GM19468 (cell line): ENCODE measurements at regions not wholly inside any gene's neighbourhood (a gene's known extent, or its start where the extent isn't known, plus 50 kb on each side); places are given as distances from the start of the nearest gene placed in this dataset.
"Not testable (repeated sequence)": the region's sequence is repeated elsewhere in the genome, so short reads cannot be mapped to it uniquely, and the experiment has no call there.

ENCODE experiments used
- ATAC-seq: cut with Tn5 transposase; IDR thresholded peaks from one replicate; pipeline ENCODE4 v1.9.1; 2021; ENCODE audit warnings: mild to moderate bottlenecking, moderate library complexity, moderate number of reproducible peaks; ENCODE audit not compliant: unreplicated experiment; ENCODE audit errors: extremely low read depth

DNA sequence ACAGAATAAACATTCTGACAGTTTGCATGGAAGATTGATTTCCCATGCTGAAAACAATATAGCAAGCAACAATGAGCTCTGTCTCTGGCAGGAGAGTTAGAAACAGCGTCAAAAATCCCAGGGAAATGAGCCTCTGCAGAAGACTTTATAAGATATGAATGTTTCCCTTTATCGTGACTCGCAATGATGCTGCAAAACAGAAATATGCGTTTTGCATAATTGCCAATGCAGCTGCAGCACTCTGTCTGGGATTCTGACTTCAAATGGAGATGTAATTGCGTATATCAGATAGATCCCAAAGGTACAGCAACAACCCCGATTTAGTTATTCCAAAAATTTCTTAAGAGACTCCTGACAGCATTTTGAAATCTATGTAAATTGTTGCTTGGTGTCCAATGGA lies 702.4 kb upstream of the EPHA5 start:
- ATAC-seq: no peak

GRCh38 chr4:66367043-66367660 lies 696.9 kb upstream of the EPHA5 start:
- ATAC-seq: no peak

- ATAC-seq: not testable (repeated sequence)
These were observed 690.1 kb upstream of the EPHA5 start for GRCh38 chr4:66360395-66360794.

- ATAC-seq: no peak
These were observed 687.0 kb upstream of the EPHA5 start for GRCh38 chr4:66357316-66357715.

DNA sequence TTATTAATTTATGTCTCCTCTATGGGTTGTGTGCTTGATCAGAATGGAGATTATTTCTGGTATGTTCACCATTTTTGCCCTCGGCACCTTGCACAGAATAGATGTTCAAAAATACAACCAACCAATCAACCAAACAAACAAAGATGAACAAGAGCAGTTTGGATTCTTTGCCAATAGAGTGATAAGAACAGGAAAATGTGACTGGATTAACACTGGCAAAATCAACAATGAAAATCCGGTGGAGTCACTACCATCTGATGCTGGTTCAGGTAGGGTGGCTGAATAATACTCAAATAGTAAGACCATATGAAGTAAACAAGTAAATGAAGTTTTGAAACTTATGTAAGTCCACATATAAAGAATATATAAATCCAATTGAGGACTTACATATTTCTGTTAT lies 685.0 kb upstream of the EPHA5 start:
- ATAC-seq: no peak

GRCh38 chr4:66351761-66352160 lies 681.5 kb upstream of the EPHA5 start:
- no peak for ATAC-seq

GRCh38 chr4:66340286-66340893 lies 670.1 kb upstream of the EPHA5 start:
- no peak for ATAC-seq

DNA sequence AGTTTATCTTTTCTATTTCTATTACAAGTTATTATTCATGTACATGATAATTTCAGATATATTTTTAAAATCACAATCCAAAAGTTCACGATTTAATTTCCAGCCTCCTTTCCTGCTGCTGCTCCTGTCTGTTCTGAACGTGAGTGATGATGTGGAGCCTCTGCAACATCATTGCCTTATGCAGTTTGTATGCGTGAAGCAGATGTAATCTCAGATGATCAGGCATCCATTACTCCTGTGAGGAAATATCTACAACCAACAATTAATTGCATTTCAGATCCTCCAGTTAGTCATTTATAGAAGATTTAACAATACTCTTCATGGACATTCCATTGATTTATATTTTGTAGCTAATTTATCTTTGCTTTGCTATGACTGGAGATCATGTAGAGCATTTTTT lies 668.7 kb upstream of the EPHA5 start:
- ATAC-seq: no peak

GRCh38 chr4:66331761-66332160 lies 661.5 kb upstream of the EPHA5 start:
- ATAC-seq: no peak

DNA sequence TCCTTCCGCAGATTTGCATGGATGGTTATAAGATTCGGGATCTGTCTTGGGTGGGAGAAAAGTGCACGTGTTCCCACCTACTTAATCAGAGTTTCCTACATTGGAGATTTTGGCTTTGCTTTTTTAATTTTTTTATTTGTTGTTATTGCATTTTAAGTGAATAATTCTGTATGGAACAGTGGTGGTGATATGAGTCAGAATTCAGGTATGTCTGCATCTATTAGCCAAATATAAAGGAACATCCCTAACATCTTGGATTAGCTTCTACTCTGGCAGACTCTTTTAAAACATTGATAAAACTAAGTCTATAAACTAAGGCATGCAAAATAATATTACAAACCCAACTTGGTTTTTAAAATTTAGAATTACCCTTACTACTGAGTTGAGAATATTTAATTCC lies 659.8 kb upstream of the EPHA5 start:
- no peak for ATAC-seq

- no peak for ATAC-seq
These were observed 658.7 kb upstream of the EPHA5 start for GRCh38 chr4:66328803-66329574.

DNA sequence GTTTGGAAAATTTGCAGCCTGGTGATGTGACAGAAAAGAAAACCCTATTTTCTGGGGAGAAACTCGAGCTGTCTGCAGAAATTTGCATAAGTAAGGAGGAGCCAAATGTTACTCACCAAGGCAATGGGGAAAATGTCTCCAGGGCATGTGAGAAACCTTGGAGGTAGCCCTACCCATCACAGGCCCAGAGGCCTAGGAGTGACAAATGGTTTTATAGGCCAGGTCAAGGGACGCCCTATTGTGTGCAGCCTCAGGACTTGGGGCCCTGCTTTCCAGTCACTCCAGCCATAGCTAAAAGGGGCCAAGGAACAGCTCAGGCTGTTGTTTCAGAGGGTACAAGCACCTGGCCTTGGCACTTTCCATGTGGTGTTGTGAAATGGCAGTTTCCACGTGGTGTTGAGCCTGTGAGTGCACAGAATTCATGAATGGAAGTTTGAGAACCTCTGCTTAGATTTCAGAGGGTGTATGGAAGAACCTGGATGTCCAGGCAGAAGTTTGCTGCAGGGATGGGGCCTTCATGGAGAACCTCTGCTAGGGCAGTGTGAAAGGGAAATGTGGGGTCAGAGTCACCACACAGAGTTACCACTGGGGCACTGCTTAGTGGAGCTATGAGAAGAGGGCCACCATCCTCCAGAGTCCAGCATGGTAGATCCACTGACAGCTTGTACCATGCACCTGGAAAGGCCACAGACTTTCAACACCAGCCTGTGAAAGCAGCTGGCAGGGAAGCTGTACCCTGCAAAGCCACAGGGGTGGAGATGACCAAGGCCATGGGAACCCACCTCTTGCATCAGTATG lies 637.6 kb upstream of the EPHA5 start:
- ATAC-seq: no peak

DNA sequence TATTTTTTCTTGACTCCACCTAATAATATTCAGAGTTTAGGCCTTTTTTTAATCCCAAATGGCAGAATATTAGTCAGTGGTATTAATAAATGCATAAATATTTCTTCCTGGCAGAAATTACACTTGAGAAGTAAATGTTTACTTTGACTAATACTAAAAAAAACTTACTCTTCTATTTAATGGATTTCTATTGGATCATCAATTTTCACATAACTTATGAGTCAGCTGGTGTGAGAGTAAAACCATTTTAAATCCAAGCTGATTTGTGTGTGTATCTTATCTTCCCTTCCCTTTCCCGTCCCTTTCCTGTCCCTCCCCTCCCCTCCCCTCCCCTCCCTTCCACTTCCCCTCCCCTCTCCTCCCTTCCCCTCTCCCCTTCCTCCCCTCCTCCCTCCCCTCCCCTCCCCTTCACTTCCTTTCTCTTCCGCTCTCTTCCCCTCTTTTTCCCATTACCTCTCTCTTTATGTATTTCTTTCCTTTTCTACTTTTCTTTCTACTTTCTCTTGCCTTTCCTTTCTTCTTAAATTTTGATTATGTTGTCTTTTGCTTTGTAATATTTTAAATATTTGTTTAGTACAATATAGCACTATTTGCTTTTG lies 630.1 kb upstream of the EPHA5 start:
- no peak for ATAC-seq

- ATAC-seq: no peak
These were observed 628.3 kb upstream of the EPHA5 start for GRCh38 chr4:66298569-66298968.

DNA sequence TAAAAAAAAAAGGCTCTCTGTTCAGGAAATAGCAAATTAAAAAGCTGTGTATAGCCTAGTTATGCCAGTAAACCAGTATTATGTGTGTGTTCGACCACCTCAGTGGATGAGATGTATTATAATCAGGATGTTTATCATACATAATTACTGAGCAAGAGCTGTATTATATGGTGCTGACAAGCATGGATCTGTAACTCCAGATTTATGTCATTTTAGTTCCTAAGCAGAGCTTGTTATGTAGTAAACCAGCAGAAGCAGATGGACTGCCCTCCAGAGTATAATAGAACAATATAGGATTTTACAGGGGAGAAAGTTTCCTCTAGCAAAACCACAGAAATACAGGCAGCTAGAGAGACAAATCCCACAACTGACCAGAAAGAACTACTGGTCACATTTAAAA lies 627.4 kb upstream of the EPHA5 start:
- no peak for ATAC-seq

DNA sequence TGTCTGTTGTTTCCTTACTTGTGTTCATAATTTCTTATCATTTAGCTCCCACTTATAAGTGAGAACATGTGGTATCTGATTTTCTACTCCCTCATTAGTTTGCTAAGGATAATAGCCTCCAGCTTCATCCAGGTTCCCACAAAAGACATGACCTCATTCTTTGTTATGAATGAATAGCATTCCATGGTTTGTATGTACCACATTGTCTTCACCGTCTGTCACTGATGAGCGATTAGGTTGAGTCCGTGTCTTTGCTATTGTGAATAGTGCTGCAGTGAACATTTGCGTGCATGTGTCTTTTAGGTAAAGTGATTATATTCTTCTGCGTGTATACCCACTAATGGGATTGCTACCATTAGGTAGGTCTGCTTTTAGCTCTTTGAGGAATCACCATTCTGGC lies 624.3 kb upstream of the EPHA5 start:
- ATAC-seq: no peak

DNA sequence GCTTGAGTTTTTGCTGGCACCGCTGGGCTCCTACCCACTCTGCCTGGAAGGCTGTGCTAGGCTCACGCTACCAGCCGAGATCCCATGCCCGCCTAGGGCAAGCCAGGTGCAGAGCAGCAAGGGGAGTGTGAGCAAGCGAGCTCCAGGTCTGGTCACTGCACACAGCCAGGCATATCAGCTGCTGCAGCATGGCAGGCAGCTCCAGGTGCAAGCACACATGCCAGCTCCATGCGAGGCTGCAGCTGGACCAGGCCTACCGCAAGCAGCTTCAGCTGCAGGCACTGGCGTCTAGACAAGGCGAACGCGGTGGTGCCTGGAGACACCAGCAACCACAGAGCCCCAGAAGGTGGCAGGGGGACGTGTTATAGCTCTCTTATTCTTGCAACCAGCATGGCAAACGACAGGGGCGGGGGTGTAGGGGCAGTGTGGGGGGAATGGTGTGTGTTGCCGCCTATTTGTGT lies 614.7 kb upstream of the EPHA5 start:
- no peak for ATAC-seq

GRCh38 chr4:66279084-66279483 lies 608.8 kb upstream of the EPHA5 start:
- no peak for ATAC-seq

DNA sequence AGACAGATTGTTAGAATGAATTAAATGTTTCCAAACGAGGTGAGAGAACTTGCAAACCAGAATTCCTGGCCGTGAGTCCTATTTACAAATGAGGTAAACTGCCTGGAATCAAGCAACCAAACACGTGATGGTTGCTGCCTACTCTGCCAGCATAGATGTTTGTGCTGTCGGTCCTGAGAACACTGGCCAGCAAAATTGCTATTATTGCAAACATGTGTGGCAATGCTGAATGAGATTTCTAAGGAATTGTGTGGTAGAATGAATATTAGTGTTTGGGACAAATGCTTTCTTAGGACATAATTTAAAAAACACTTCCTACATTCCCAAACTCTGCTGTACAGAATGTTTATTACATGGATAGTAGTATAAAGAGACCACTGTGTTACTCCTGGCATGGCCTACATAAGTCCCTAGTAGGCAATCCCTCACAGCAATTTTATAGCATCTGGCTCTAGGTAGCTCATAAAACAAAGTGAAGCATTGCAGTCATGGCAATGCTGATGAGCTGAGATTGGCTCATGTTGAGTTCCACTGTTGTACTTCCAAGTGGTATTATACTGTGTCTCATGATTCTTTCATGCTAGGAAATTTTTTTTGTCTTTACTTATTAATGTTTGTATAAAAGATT lies 605.2 kb upstream of the EPHA5 start:
- no peak for ATAC-seq

DNA sequence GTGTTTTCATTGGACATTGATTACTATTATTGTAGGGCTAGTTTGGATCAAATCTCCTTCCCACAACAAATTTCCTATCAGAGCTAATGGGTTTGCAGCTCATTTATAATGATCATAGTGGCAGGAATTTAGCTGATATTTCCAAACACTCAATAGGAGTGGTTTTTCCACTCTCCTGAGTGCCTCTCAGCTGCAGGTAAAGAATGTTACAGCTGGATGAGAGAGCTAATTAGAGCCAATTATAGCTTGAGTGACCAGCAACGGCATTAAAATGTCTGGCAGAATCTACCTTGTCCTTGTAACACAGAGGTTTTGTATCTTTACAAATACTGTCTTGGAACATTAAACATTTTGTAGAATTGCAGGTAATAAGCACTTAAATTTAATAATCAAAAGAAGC lies 602.8 kb upstream of the EPHA5 start:
- ATAC-seq: no peak
